CD14-positive monocyte (primary cell): ENCODE measurements at regions not wholly inside any gene's neighbourhood (a gene's known extent, or its start where the extent isn't known, plus 50 kb on each side); places are given as distances from the start of the nearest gene placed in this dataset.

Experiments
- DNase-seq, 3 donors: peaks; one replicate each; pipeline ENCODE4 v3.0.0-alpha.2; 2011 to 2022
- H2AFZ ChIP-seq: 2 replicates; pipeline ENCODE4 v1.6.0; 2012; ENCODE audit warnings: mild to moderate bottlenecking, low read depth, low read length, inconsistent platforms; ENCODE audit not compliant: insufficient read depth, poor library complexity, severe bottlenecking
- H3K27ac ChIP-seq, 2 donors: 1 replicate in 1 of 2; 2 replicates in 1 of 2; pipeline ENCODE4 v1.5.1; 2012 to 2013; ENCODE audit warnings: low read length in 2 of 2, control low read depth in 1 of 2, inconsistent platforms in 1 of 2, low read depth in 1 of 2, mild to moderate bottlenecking in 1 of 2
- H3K27me3 ChIP-seq, 2 donors: one replicate each; pipeline versions ENCODE4 v1.6.0 to v1.6.1; 2011 to 2013; ENCODE audit warnings: low read length in 2 of 2; ENCODE audit not compliant: control insufficient read depth in 2 of 2, insufficient read depth in 2 of 2
- H3K36me3 ChIP-seq, 2 donors: replicated peaks in 1 of 2; 1 replicate in 1 of 2; 2 replicates in 1 of 2; pipeline versions ENCODE4 v1.5.1 to v1.6.1; 2012 to 2013; ENCODE audit warnings: low read length in 2 of 2, control low read depth in 1 of 2, inconsistent platforms in 1 of 2, mild to moderate bottlenecking in 1 of 2; ENCODE audit not compliant: insufficient read depth in 2 of 2, control insufficient read depth in 1 of 2
- H3K4me1 ChIP-seq, 2 donors: 1 replicate in 1 of 2; 2 replicates in 1 of 2; pipeline versions ENCODE4 v1.5.1 to v1.6.1; 2012 to 2013; ENCODE audit warnings: low read length in 2 of 2, control low read depth in 1 of 2, inconsistent platforms in 1 of 2, mild to moderate bottlenecking in 1 of 2, moderate library complexity in 1 of 2; ENCODE audit not compliant: insufficient read depth in 2 of 2, control insufficient read depth in 1 of 2
- H3K4me2 ChIP-seq: replicated peaks from 2 replicates; pipeline ENCODE3; 2012; ENCODE audit warnings: low read length, moderate library complexity, mild to moderate bottlenecking; ENCODE audit not compliant: poor library complexity, severe bottlenecking; ENCODE audit errors: extremely low read depth
- H3K4me3 ChIP-seq, 3 experiments: fragments of 200-600 bp in 1 of 3; sonication (generic) in 1 of 3; replicated peaks in 1 of 3; 1 replicate in 2 of 3; 2 replicates in 1 of 3; pipeline ENCODE4 v1.5.1; 2011 to 2013; ENCODE audit warnings: low read length in 3 of 3, mild to moderate bottlenecking in 3 of 3, control low read depth in 2 of 3, low read depth in 2 of 3, inconsistent platforms in 1 of 3, moderate library complexity in 1 of 3
- H3K79me2 ChIP-seq: 2 replicates; pipeline ENCODE4 v1.6.0; 2012; ENCODE audit warnings: mild to moderate bottlenecking, control low read depth, inconsistent platforms, low read length, moderate library complexity; ENCODE audit not compliant: insufficient read depth
- H3K9ac ChIP-seq: 2 replicates; pipeline ENCODE4 v1.6.0; 2017; ENCODE audit warnings: low read length, mild to moderate bottlenecking; ENCODE audit not compliant: insufficient read depth, poor library complexity, severe bottlenecking
- H3K9me3 ChIP-seq, 2 donors: replicated peaks in 1 of 2; 1 replicate in 1 of 2; 2 replicates in 1 of 2; pipeline versions ENCODE4 v1.5.1 to v1.6.1; 2012 to 2013; ENCODE audit warnings: low read length in 2 of 2, control low read depth in 1 of 2; ENCODE audit not compliant: control insufficient read depth in 1 of 2, insufficient read depth in 1 of 2
- H4K20me1 ChIP-seq: 2 replicates; pipeline ENCODE4 v1.6.0; 2012; ENCODE audit warnings: mild to moderate bottlenecking, low read length, control low read depth, moderate library complexity; ENCODE audit not compliant: insufficient read depth
- H3K27ac Mint-ChIP-seq, 7 donors: one replicate each; pipeline ENCODE4 v1.8.0; 2020; ENCODE audit warnings: mild to moderate bottlenecking in 7 of 7, mixed read lengths in 7 of 7, moderate library complexity in 6 of 7, inconsistent platforms in 2 of 7
- H3K27me3 Mint-ChIP-seq, 3 donors: one replicate each; pipeline ENCODE4 v1.8.0; 2021 to 2022; ENCODE audit warnings: low read depth in 3 of 3, mild to moderate bottlenecking in 3 of 3, mixed read lengths in 3 of 3, moderate library complexity in 3 of 3, inconsistent platforms in 1 of 3
- H3K36me3 Mint-ChIP-seq, 2 donors: one replicate each; pipeline ENCODE4 v1.8.0; 2020; ENCODE audit warnings: mixed read lengths in 2 of 2, inconsistent platforms in 1 of 2, mild to moderate bottlenecking in 1 of 2
- H3K4me1 Mint-ChIP-seq: one replicate; pipeline ENCODE4 v1.8.0; 2020; ENCODE audit warnings: mild to moderate bottlenecking, mixed read lengths
- H3K4me3 Mint-ChIP-seq, 2 donors: one replicate each; pipeline ENCODE4 v1.8.0; 2020; ENCODE audit warnings: mild to moderate bottlenecking in 2 of 2, mixed read lengths in 2 of 2, moderate library complexity in 1 of 2
- H3K9me3 Mint-ChIP-seq, 7 donors: one replicate each; pipeline ENCODE4 v1.8.0; 2020 to 2022; ENCODE audit warnings: mixed read lengths in 7 of 7, mild to moderate bottlenecking in 6 of 7, moderate library complexity in 6 of 7, inconsistent platforms in 2 of 7
- CTCF ChIP-seq: fragments of 200-600 bp; IDR thresholded peaks from one replicate; pipeline ENCODE4 v1.8.0; 2022; ENCODE audit warnings: antibody characterized with exemption, mild to moderate bottlenecking
- WGBS: methylation state at CpG from one replicate; pipeline ENCODE4 v1.1.5; 2013; ENCODE audit warnings: missing lambda C conversion rate; ENCODE audit not compliant: insufficient coverage; 5-methylcytosine and 5-hydroxymethylcytosine counted together
- intact Hi-C, 2 donors: fragments of 100-400 bp; cut with micrococcal nuclease; formaldehyde crosslinking; loops; one replicate each; pipeline versions ENCODE4 v1.15.0 to v1.15.1; 2023

GRCh38 chr4:63786171-63786570 lies 623.1 kb downstream of the TECRL start:
- 70% methylated on average over 2 of the region's 3 CpGs for WGBS
- no peaks in the 10 kb centered on the region for H3K79me2 ChIP-seq
- no peaks in the 10 kb centered on the region for H4K20me1 ChIP-seq
- H3K9me3 ChIP-seq: no peaks in the 10 kb centered on the region
- H3K9ac ChIP-seq: no peak overlapping the region
- Mint-ChIP-seq H3K36me3 (no peaks in the 10 kb centered on the region), H3K27me3 (no peaks in the 10 kb centered on the region), H3K27ac (no peak overlapping the region), H3K4me3 (no peak overlapping the region), H3K4me1 (no peaks in the 10 kb centered on the region), H3K9me3 (no peaks in the 10 kb centered on the region)
- H3K27ac ChIP-seq: no peak overlapping the region
- no peaks in the 10 kb centered on the region for H3K36me3 ChIP-seq
- no peaks in the 10 kb centered on the region for H3K27me3 ChIP-seq
- no peak for TF ChIP-seq CTCF
- intact Hi-C loops: no loop called here
- DNase-seq: no peak
- H3K4me3 ChIP-seq: no peak overlapping the region
- no peaks in the 10 kb centered on the region for H3K4me1 ChIP-seq
- H3K4me2 ChIP-seq: no peak overlapping the region
- no peak overlapping the region for H2AFZ ChIP-seq

DNA sequence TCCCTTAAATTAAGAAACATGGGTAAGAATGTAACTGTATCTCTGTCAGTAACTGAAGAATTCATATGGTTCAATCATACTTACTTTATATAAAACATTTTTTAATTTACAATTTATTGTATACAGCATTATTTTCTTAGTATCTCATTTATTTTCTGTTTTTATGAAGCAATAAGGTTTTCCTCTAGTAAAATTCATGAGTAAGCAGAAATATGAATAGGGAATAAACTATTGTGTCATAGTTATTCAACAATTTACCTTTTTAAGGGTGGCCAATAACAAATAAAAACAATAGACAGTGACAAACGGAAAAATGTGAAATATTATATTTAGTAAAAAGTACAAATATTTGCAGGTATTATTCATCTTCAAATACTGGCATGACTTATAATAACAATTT lies 624.4 kb downstream of the TECRL start:
- no peak overlapping the region for H3K4me3 Mint-ChIP-seq

More for the DNA sequence above, 624.4 kb downstream of the TECRL start:
- Histone ChIP-seq H3K4me1 (no peaks in the 10 kb centered on the region), H3K27me3 (no peaks in the 10 kb centered on the region), H4K20me1 (no peaks in the 10 kb centered on the region), H2AFZ (no peak overlapping the region), H3K9ac (no peak overlapping the region), H3K36me3 (no peaks in the 10 kb centered on the region), H3K27ac (no peak overlapping the region), H3K4me2 (no peak overlapping the region), H3K4me3 (no peak overlapping the region), H3K9me3 (no peaks in the 10 kb centered on the region), H3K79me2 (no peaks in the 10 kb centered on the region)
- no CpG with 5 or more reads among the region's 1 CpG for WGBS
- no peak for TF ChIP-seq CTCF
- Mint-ChIP-seq H3K9me3 (no peaks in the 10 kb centered on the region), H3K27ac (no peak overlapping the region), H3K36me3 (no peaks in the 10 kb centered on the region), H3K27me3 (no peaks in the 10 kb centered on the region), H3K4me1 (no peaks in the 10 kb centered on the region)
- intact Hi-C loops: no loop called here
- DNase-seq: no peak
